WTC11 (cell line): ENCODE measurements at regions not wholly inside any gene's neighbourhood (a gene's known extent, or its start where the extent isn't known, plus 50 kb on each side); places are given as distances from the start of the nearest gene placed in this dataset.

ENCODE experiments used
- CREB1 ChIP-seq: sonication (generic); formaldehyde crosslinking; IDR thresholded peaks from 2 replicates; pipeline ENCODE4 v1.8.0; 2023; ENCODE audit warnings: mild to moderate bottlenecking, missing genetic modification reagents
- ELF4 ChIP-seq: sonication (generic); formaldehyde crosslinking; IDR thresholded peaks from 2 replicates; pipeline ENCODE4 v1.8.1; 2022; ENCODE audit warnings: low read depth, mild to moderate bottlenecking, moderate library complexity, missing genetic modification reagents
- ETV6 ChIP-seq: sonication (generic); formaldehyde crosslinking; IDR thresholded peaks from 2 replicates; pipeline ENCODE4 v1.8.1; 2022; ENCODE audit warnings: mild to moderate bottlenecking, missing genetic modification reagents
- SP1 ChIP-seq: sonication (generic); formaldehyde crosslinking; conservative IDR thresholded peaks from 2 replicates; pipeline ENCODE4 v1.8.1; 2022; ENCODE audit warnings: missing genetic modification reagents
- ZNF423 ChIP-seq: fragments of 250-450 bp; sonication (Bioruptor Pico); IDR thresholded peaks from 2 replicates; pipeline ENCODE4 v2.1.2; 2022; ENCODE audit warnings: mild to moderate bottlenecking, moderate library complexity
- TF ChIP-seq, protein P1 (sequence below): fragments of 200-600 bp; IDR thresholded peaks from 2 replicates; pipeline ENCODE4 v1.8.0; 2022; ENCODE audit warnings: antibody characterized with exemption
- TF ChIP-seq, protein P2 (sequence below): sonication (generic); formaldehyde crosslinking; IDR thresholded peaks from 2 replicates; pipeline ENCODE4 v1.8.0; 2022; ENCODE audit warnings: mild to moderate bottlenecking, missing genetic modification reagents
- TF ChIP-seq, protein P3 (sequence below): sonication (generic); formaldehyde crosslinking; IDR thresholded peaks from 2 replicates; pipeline ENCODE4 v1.8.0; 2022; ENCODE audit warnings: mild to moderate bottlenecking, missing genetic modification reagents
- TF ChIP-seq, protein P4 (sequence below): sonication (generic); formaldehyde crosslinking; IDR thresholded peaks from 2 replicates; pipeline ENCODE4 v1.8.1; 2022; ENCODE audit warnings: low read depth, missing genetic modification reagents, borderline replicate concordance
- TF ChIP-seq, protein P5 (sequence below): sonication (generic); formaldehyde crosslinking; IDR thresholded peaks from 2 replicates; pipeline ENCODE4 v1.8.1; 2023; ENCODE audit warnings: mild to moderate bottlenecking, missing genetic modification reagents, moderate library complexity

GRCh38 chr12:90017316-90017715 lies 308.7 kb upstream of the ATP2B1 start:
- no peak for TF ChIP-seq ELF4 (CRISPR knock-in tag)
- TF ChIP-seq, protein P1, sequence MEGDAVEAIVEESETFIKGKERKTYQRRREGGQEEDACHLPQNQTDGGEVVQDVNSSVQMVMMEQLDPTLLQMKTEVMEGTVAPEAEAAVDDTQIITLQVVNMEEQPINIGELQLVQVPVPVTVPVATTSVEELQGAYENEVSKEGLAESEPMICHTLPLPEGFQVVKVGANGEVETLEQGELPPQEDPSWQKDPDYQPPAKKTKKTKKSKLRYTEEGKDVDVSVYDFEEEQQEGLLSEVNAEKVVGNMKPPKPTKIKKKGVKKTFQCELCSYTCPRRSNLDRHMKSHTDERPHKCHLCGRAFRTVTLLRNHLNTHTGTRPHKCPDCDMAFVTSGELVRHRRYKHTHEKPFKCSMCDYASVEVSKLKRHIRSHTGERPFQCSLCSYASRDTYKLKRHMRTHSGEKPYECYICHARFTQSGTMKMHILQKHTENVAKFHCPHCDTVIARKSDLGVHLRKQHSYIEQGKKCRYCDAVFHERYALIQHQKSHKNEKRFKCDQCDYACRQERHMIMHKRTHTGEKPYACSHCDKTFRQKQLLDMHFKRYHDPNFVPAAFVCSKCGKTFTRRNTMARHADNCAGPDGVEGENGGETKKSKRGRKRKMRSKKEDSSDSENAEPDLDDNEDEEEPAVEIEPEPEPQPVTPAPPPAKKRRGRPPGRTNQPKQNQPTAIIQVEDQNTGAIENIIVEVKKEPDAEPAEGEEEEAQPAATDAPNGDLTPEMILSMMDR, result no peak
- TF ChIP-seq, protein P2, sequence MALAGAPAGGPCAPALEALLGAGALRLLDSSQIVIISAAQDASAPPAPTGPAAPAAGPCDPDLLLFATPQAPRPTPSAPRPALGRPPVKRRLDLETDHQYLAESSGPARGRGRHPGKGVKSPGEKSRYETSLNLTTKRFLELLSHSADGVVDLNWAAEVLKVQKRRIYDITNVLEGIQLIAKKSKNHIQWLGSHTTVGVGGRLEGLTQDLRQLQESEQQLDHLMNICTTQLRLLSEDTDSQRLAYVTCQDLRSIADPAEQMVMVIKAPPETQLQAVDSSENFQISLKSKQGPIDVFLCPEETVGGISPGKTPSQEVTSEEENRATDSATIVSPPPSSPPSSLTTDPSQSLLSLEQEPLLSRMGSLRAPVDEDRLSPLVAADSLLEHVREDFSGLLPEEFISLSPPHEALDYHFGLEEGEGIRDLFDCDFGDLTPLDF, result no peak
- TF ChIP-seq CREB1 (CRISPR knock-in tag), result no peak
- TF ChIP-seq, protein P3, sequence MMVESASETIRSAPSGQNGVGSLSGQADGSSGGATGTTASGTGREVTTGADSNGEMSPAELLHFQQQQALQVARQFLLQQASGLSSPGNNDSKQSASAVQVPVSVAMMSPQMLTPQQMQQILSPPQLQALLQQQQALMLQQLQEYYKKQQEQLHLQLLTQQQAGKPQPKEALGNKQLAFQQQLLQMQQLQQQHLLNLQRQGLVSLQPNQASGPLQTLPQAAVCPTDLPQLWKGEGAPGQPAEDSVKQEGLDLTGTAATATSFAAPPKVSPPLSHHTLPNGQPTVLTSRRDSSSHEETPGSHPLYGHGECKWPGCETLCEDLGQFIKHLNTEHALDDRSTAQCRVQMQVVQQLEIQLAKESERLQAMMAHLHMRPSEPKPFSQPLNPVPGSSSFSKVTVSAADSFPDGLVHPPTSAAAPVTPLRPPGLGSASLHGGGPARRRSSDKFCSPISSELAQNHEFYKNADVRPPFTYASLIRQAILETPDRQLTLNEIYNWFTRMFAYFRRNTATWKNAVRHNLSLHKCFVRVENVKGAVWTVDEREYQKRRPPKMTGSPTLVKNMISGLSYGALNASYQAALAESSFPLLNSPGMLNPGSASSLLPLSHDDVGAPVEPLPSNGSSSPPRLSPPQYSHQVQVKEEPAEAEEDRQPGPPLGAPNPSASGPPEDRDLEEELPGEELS (CRISPR knock-in tag), result no peak
- TF ChIP-seq, protein P4, sequence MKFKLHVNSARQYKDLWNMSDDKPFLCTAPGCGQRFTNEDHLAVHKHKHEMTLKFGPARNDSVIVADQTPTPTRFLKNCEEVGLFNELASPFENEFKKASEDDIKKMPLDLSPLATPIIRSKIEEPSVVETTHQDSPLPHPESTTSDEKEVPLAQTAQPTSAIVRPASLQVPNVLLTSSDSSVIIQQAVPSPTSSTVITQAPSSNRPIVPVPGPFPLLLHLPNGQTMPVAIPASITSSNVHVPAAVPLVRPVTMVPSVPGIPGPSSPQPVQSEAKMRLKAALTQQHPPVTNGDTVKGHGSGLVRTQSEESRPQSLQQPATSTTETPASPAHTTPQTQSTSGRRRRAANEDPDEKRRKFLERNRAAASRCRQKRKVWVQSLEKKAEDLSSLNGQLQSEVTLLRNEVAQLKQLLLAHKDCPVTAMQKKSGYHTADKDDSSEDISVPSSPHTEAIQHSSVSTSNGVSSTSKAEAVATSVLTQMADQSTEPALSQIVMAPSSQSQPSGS (CRISPR knock-in tag), result no peak
- no peak for TF ChIP-seq ZNF423 (CRISPR knock-in tag)
- TF ChIP-seq ETV6 (CRISPR knock-in tag), result no peak
- TF ChIP-seq, protein P5, sequence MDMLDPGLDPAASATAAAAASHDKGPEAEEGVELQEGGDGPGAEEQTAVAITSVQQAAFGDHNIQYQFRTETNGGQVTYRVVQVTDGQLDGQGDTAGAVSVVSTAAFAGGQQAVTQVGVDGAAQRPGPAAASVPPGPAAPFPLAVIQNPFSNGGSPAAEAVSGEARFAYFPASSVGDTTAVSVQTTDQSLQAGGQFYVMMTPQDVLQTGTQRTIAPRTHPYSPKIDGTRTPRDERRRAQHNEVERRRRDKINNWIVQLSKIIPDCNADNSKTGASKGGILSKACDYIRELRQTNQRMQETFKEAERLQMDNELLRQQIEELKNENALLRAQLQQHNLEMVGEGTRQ (CRISPR knock-in tag), result no peak
- no peak for TF ChIP-seq SP1
